ENCODE measurements at regions not wholly inside any gene's neighbourhood (a gene's known extent, or its start where the extent isn't known, plus 50 kb on each side); places are given as distances from the start of the nearest gene placed in this dataset.

GRCh38 chr12:118607831-118608230, 231.5 kb downstream of the SUDS3 start:
- TF ChIP-seq CTCF (IDR thresholded peaks at IDR 0.05) = no peak
- no peak for TF ChIP-seq POLR2A (IDR thresholded peaks at IDR 0.05)
